ENCODE measurements at regions not wholly inside any gene's neighbourhood (a gene's known extent, or its start where the extent isn't known, plus 50 kb on each side); places are given as distances from the start of the nearest gene placed in this dataset.

- DNase-seq (ENCODE audit: extremely low read depth in 1 of 11, low read depth in 9 of 11, low spot score in 4 of 11) = no peak
Observed at GRCh38 chr4:34664051-34664450, 1580.3 kb downstream of the ARAP2 start.

- DNase-seq (ENCODE audit: extremely low read depth in 1 of 11, low read depth in 9 of 11, low spot score in 4 of 11) = no peak
Observed at GRCh38 chr4:34676400-34676799, 1567.9 kb downstream of the ARAP2 start.

GRCh38 chr4:34678431-34678830 lies 1565.9 kb downstream of the ARAP2 start:
- DNase-seq (ENCODE audit: extremely low read depth in 1 of 11, low read depth in 9 of 11, low spot score in 4 of 11) = no peak

- no peak for DNase-seq (ENCODE audit: extremely low read depth in 1 of 11, low read depth in 9 of 11, low spot score in 4 of 11)
Observed at GRCh38 chr4:34679228-34679627, 1565.1 kb downstream of the ARAP2 start.

GRCh38 chr4:34709564-34709963 lies 1534.8 kb downstream of the ARAP2 start:
- DNase-seq (ENCODE audit: extremely low read depth in 1 of 11, low read depth in 9 of 11, low spot score in 4 of 11) = no peak

GRCh38 chr4:34718576-34719245 lies 1525.6 kb downstream of the ARAP2 start:
- DNase-seq (ENCODE audit: extremely low read depth in 1 of 11, low read depth in 9 of 11, low spot score in 4 of 11) = no peak

- peak in 10 of 11 donors; percentile 21 to 55 (median 29) for DNase-seq (ENCODE audit: extremely low read depth in 1 of 11, low read depth in 9 of 11, low spot score in 4 of 11)
Observed at GRCh38 chr4:34720571-34720970, 1523.7 kb downstream of the ARAP2 start.

- no peak for DNase-seq (ENCODE audit: extremely low read depth in 1 of 11, low read depth in 9 of 11, low spot score in 4 of 11)
Observed at GRCh38 chr4:34721835-34722234, 1522.5 kb downstream of the ARAP2 start.

GRCh38 chr4:34723605-34724004 lies 1520.7 kb downstream of the ARAP2 start:
- no peak for DNase-seq (ENCODE audit: extremely low read depth in 1 of 11, low read depth in 9 of 11, low spot score in 4 of 11)

GRCh38 chr4:34724491-34724890 lies 1519.8 kb downstream of the ARAP2 start:
- no peak for DNase-seq (ENCODE audit: extremely low read depth in 1 of 11, low read depth in 9 of 11, low spot score in 4 of 11)

- no peak for DNase-seq (ENCODE audit: extremely low read depth in 1 of 11, low read depth in 9 of 11, low spot score in 4 of 11)
Observed at GRCh38 chr4:34731070-34731469, 1513.2 kb downstream of the ARAP2 start.

GRCh38 chr4:34732176-34732950 lies 1512.0 kb downstream of the ARAP2 start:
- no peak for DNase-seq (ENCODE audit: extremely low read depth in 1 of 11, low read depth in 9 of 11, low spot score in 4 of 11)

GRCh38 chr4:34733185-34733941 lies 1511.0 kb downstream of the ARAP2 start:
- no peak for DNase-seq (ENCODE audit: extremely low read depth in 1 of 11, low read depth in 9 of 11, low spot score in 4 of 11)

GRCh38 chr4:34766935-34767334 lies 1477.4 kb downstream of the ARAP2 start:
- no peak for DNase-seq (ENCODE audit: extremely low read depth in 1 of 11, low read depth in 9 of 11, low spot score in 4 of 11)

GRCh38 chr4:34767407-34767806 lies 1476.9 kb downstream of the ARAP2 start:
- no peak for DNase-seq (ENCODE audit: extremely low read depth in 1 of 11, low read depth in 9 of 11, low spot score in 4 of 11)

GRCh38 chr4:34771632-34772031 lies 1472.7 kb downstream of the ARAP2 start:
- DNase-seq (ENCODE audit: extremely low read depth in 1 of 11, low read depth in 9 of 11, low spot score in 4 of 11) = no peak

- DNase-seq (ENCODE audit: extremely low read depth in 1 of 11, low read depth in 9 of 11, low spot score in 4 of 11) = no peak
Observed at GRCh38 chr4:34790131-34790530, 1454.2 kb downstream of the ARAP2 start.

- DNase-seq (ENCODE audit: extremely low read depth in 1 of 11, low read depth in 9 of 11, low spot score in 4 of 11) = no peak
Observed at GRCh38 chr4:34791209-34791608, 1453.1 kb downstream of the ARAP2 start.

GRCh38 chr4:34800953-34801352 lies 1443.4 kb downstream of the ARAP2 start:
- no peak for DNase-seq (ENCODE audit: extremely low read depth in 1 of 11, low read depth in 9 of 11, low spot score in 4 of 11)

- DNase-seq (ENCODE audit: extremely low read depth in 1 of 11, low read depth in 9 of 11, low spot score in 4 of 11) = no peak
Observed at GRCh38 chr4:34814266-34814665, 1430.0 kb downstream of the ARAP2 start.
